ENCODE measurements at regions not wholly inside any gene's neighbourhood (a gene's known extent, or its start where the extent isn't known, plus 50 kb on each side); places are given as distances from the start of the nearest gene placed in this dataset.

GRCh38 chr2:72008608-72009007, 139.1 kb downstream of the CYP26B1 start:
- H3K36me3 ChIP-seq (ENCODE audit: low read length): no peaks in the 10 kb centered on the region
- no peak overlapping the region for H3K9ac ChIP-seq (ENCODE audit: low read length)
- no peak overlapping the region for H3K27ac ChIP-seq (ENCODE audit: low read depth, low read length)
- no peaks in the 10 kb centered on the region for H3F3A ChIP-seq (ENCODE audit: insufficient read depth)
- H3K27me3 ChIP-seq (ENCODE audit: low read length): no peaks in the 10 kb centered on the region
- H3K9me3 ChIP-seq (ENCODE audit: insufficient read depth, low read length): no peaks in the 10 kb centered on the region
- no peaks in the 10 kb centered on the region for H3K9me2 ChIP-seq (replicated peaks; ENCODE audit: insufficient read depth, low read length)
- H3K4me2 ChIP-seq (ENCODE audit: low read depth, low read length, poor library complexity, severe bottlenecking): no peak overlapping the region
- H3K4me3 ChIP-seq (ENCODE audit: insufficient read depth, low read length, poor library complexity, severe bottlenecking): no peak overlapping the region
- H4K20me1 ChIP-seq (ENCODE audit: low read depth, low read length): no peaks in the 10 kb centered on the region
- H2AFZ ChIP-seq (ENCODE audit: low read depth, low read length, severe bottlenecking): no peak overlapping the region
- H3K79me2 ChIP-seq (ENCODE audit: insufficient read depth, low read length): no peaks in the 10 kb centered on the region
- TF ChIP-seq, protein P1, sequence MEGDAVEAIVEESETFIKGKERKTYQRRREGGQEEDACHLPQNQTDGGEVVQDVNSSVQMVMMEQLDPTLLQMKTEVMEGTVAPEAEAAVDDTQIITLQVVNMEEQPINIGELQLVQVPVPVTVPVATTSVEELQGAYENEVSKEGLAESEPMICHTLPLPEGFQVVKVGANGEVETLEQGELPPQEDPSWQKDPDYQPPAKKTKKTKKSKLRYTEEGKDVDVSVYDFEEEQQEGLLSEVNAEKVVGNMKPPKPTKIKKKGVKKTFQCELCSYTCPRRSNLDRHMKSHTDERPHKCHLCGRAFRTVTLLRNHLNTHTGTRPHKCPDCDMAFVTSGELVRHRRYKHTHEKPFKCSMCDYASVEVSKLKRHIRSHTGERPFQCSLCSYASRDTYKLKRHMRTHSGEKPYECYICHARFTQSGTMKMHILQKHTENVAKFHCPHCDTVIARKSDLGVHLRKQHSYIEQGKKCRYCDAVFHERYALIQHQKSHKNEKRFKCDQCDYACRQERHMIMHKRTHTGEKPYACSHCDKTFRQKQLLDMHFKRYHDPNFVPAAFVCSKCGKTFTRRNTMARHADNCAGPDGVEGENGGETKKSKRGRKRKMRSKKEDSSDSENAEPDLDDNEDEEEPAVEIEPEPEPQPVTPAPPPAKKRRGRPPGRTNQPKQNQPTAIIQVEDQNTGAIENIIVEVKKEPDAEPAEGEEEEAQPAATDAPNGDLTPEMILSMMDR (IDR thresholded peaks at IDR 0.05; ENCODE audit: insufficient read depth, low read length, poor library complexity, severe bottlenecking): no peak
- no peak for TF ChIP-seq EZH2phosphoT487 (conservative IDR thresholded peaks at IDR 0.05; ENCODE audit: low read length)

- H3F3A ChIP-seq (ENCODE audit: insufficient read depth): no peaks in the 10 kb centered on the region
- H3K4me2 ChIP-seq (ENCODE audit: low read depth, low read length, poor library complexity, severe bottlenecking): no peak overlapping the region
- no peak overlapping the region for H3K27ac ChIP-seq (ENCODE audit: low read depth, low read length)
- no peaks in the 10 kb centered on the region for H4K20me1 ChIP-seq (ENCODE audit: low read depth, low read length)
- no peaks in the 10 kb centered on the region for H3K36me3 ChIP-seq (ENCODE audit: low read length)
- no peaks in the 10 kb centered on the region for H3K79me2 ChIP-seq (ENCODE audit: insufficient read depth, low read length)
- no peaks in the 10 kb centered on the region for H3K27me3 ChIP-seq (ENCODE audit: low read length)
- no peaks in the 10 kb centered on the region for H3K9me3 ChIP-seq (ENCODE audit: insufficient read depth, low read length)
- H3K9ac ChIP-seq (ENCODE audit: low read length): no peak overlapping the region
- H3K9me2 ChIP-seq (replicated peaks; ENCODE audit: insufficient read depth, low read length): no peaks in the 10 kb centered on the region
- TF ChIP-seq, protein P1 (IDR thresholded peaks at IDR 0.05; ENCODE audit: insufficient read depth, low read length, poor library complexity, severe bottlenecking): no peak
- H2AFZ ChIP-seq (ENCODE audit: low read depth, low read length, severe bottlenecking): no peak overlapping the region
- no peak overlapping the region for H3K4me3 ChIP-seq (ENCODE audit: insufficient read depth, low read length, poor library complexity, severe bottlenecking)
These were observed 140.3 kb downstream of the CYP26B1 start for GRCh38 chr2:72007402-72007801.

DNA sequence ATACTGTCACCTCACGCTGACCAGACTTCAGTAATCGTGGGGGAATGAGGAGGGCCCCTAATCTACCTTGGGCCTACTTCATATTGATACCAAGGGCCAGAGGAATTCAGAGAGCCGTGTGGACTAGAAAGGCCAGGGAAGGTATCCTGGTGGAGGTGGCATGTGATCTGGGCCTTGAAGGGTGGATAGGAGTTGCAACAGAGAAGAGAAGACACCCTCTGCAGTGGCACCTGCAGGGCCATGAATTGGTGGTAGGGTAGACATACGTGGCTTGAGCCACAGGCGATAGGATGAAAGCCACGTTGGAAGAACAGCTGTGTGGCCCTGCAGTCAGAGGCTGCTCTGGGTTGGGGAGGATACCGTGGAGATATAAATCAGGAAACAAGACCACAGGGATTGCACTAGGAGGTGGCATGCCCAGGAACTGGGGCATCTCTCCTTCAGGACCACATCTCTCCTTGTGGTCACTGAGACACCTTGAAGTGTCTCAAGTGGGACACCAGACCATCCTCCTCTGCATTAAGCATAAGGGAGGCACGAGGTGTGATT, 141.4 kb downstream of the CYP26B1 start:
- H2AFZ ChIP-seq (ENCODE audit: low read depth, low read length, severe bottlenecking): no peak overlapping the region
- no peaks in the 10 kb centered on the region for H3K36me3 ChIP-seq (ENCODE audit: low read length)
- H3F3A ChIP-seq (ENCODE audit: insufficient read depth): no peaks in the 10 kb centered on the region
- H3K9me3 ChIP-seq (ENCODE audit: insufficient read depth, low read length): no peaks in the 10 kb centered on the region
- no peak overlapping the region for H3K27ac ChIP-seq (ENCODE audit: low read depth, low read length)
- H3K27me3 ChIP-seq (ENCODE audit: low read length): no peaks in the 10 kb centered on the region
- no peak overlapping the region for H3K9ac ChIP-seq (ENCODE audit: low read length)
- no peaks in the 10 kb centered on the region for H3K79me2 ChIP-seq (ENCODE audit: insufficient read depth, low read length)
- H4K20me1 ChIP-seq (ENCODE audit: low read depth, low read length): no peaks in the 10 kb centered on the region
- no peaks in the 10 kb centered on the region for H3K9me2 ChIP-seq (replicated peaks; ENCODE audit: insufficient read depth, low read length)
- no peak overlapping the region for H3K4me3 ChIP-seq (ENCODE audit: insufficient read depth, low read length, poor library complexity, severe bottlenecking)
- TF ChIP-seq EZH2phosphoT487 (conservative IDR thresholded peaks at IDR 0.05; ENCODE audit: low read length): no peak
- TF ChIP-seq, protein P1 (IDR thresholded peaks at IDR 0.05; ENCODE audit: insufficient read depth, low read length, poor library complexity, severe bottlenecking): no peak
- no peak overlapping the region for H3K4me2 ChIP-seq (ENCODE audit: low read depth, low read length, poor library complexity, severe bottlenecking)
